GM12873 (cell line): ENCODE measurements at regions not wholly inside any gene's neighbourhood (a gene's known extent, or its start where the extent isn't known, plus 50 kb on each side); places are given as distances from the start of the nearest gene placed in this dataset.

ENCODE experiments used
- TF ChIP-seq, protein P1 (sequence below): IDR thresholded peaks from 2 replicates; pipeline ENCODE4 v1.5.1; 2012; ENCODE audit warnings: low read depth, mild to moderate bottlenecking, moderate library complexity, low read length, control low read depth; ENCODE audit not compliant: insufficient read depth; ENCODE audit errors: missing control alignments

GRCh38 chr12:3972576-3972975 is 99.4 kb upstream of the PARP11 start:
- TF ChIP-seq, protein P1, sequence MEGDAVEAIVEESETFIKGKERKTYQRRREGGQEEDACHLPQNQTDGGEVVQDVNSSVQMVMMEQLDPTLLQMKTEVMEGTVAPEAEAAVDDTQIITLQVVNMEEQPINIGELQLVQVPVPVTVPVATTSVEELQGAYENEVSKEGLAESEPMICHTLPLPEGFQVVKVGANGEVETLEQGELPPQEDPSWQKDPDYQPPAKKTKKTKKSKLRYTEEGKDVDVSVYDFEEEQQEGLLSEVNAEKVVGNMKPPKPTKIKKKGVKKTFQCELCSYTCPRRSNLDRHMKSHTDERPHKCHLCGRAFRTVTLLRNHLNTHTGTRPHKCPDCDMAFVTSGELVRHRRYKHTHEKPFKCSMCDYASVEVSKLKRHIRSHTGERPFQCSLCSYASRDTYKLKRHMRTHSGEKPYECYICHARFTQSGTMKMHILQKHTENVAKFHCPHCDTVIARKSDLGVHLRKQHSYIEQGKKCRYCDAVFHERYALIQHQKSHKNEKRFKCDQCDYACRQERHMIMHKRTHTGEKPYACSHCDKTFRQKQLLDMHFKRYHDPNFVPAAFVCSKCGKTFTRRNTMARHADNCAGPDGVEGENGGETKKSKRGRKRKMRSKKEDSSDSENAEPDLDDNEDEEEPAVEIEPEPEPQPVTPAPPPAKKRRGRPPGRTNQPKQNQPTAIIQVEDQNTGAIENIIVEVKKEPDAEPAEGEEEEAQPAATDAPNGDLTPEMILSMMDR = no peak

GRCh38 chr12:3968523-3968922 is 95.3 kb upstream of the PARP11 start:
- TF ChIP-seq, protein P1 = no peak

GRCh38 chr12:3967556-3968160 is 94.5 kb upstream of the PARP11 start:
- TF ChIP-seq, protein P1 = no peak

DNA sequence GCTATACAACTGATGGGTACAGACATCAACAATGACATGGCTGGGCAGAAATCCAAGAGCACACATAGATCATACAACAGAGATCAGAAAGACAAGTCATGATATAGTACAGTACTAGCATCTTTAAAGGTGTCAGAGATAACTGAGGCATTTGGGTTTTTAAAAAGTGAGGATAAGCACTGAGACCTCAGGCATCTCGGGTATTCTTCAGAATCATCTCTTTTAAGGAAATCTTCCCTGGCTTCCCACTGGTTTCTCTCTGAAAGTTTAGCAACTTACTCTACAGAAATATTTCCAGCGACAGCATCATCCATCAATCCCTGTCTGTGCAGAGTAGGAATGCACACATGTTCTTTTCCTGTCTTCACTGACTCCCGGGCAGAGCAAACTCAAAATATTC is 93.2 kb upstream of the PARP11 start:
- TF ChIP-seq, protein P1 = no peak

DNA sequence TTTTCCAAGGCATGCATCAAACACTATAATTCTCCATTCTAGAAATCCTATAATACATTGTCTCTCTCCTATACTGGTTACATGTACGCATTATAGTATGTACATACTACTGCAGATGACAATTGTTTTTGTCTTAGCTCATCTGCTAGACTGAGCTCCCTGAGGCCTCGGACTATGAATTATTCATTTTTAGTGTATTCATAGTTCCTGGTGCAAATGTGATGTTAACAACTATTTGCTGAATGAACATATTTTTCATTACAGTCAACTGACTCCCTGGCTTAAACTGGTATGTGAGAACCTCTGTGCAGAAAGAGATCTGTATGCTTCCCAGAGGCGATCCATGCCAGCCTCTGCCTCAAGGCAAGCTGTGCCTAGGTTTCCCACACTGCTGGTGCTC is 91.8 kb upstream of the PARP11 start:
- TF ChIP-seq, protein P1 = no peak

GRCh38 chr12:3964439-3964838 is 91.2 kb upstream of the PARP11 start:
- TF ChIP-seq, protein P1 = peak; percentile 67

GRCh38 chr12:3962631-3963483 is 89.7 kb upstream of the PARP11 start:
- TF ChIP-seq, protein P1 = no peak
